HFFc6 (cell line): ENCODE measurements at regions not wholly inside any gene's neighbourhood (a gene's known extent, or its start where the extent isn't known, plus 50 kb on each side); places are given as distances from the start of the nearest gene placed in this dataset.

Source experiments
- DNase-seq: peaks from one replicate; pipeline ENCODE4 v3.0.0-alpha.2; 2018
- H3K27ac Mint-ChIP-seq: 2 replicates; pipeline ENCODE4 v1.8.0; 2020; ENCODE audit warnings: mild to moderate bottlenecking, mixed read lengths
- H3K27me3 Mint-ChIP-seq: 2 replicates; pipeline ENCODE4 v1.8.0; 2021; ENCODE audit warnings: mild to moderate bottlenecking, moderate library complexity, mixed read lengths; ENCODE audit not compliant: insufficient read depth
- H3K36me3 Mint-ChIP-seq: 2 replicates; pipeline ENCODE4 v1.8.0; 2021; ENCODE audit warnings: low read depth, mixed read lengths
- H3K4me1 Mint-ChIP-seq: 2 replicates; pipeline ENCODE4 v1.8.0; 2020; ENCODE audit warnings: low read depth, mixed read lengths
- H3K4me3 Mint-ChIP-seq: 2 replicates; pipeline ENCODE4 v1.8.0; 2020; ENCODE audit warnings: mild to moderate bottlenecking, moderate library complexity, mixed read lengths
- H3K9me3 Mint-ChIP-seq: 2 replicates; pipeline ENCODE4 v1.8.0; 2020; ENCODE audit warnings: mild to moderate bottlenecking, mixed read lengths
- CTCF ChIP-seq: fragments of 200-600 bp; sonication (generic); IDR thresholded peaks from 2 replicates; pipeline ENCODE4 v1.5.0; 2021; ENCODE audit warnings: antibody characterized with exemption, mild to moderate bottlenecking

GRCh38 chr3:74847093-74847492 is 232.6 kb upstream of the CNTN3 start:
- Mint-ChIP-seq H3K36me3 (no peaks in the 10 kb centered on the region), H3K27me3 (peaks cover 3% of the 10 kb centered on the region), H3K9me3 (no peaks in the 10 kb centered on the region; the same call in 1 of the 2 replicates), H3K27ac (no peak overlapping the region), H3K4me3 (no peak overlapping the region), H3K4me1 (no peaks in the 10 kb centered on the region)
- DNase-seq: no peak
- no peak for TF ChIP-seq CTCF

GRCh38 chr3:74845081-74845480 is 230.6 kb upstream of the CNTN3 start:
- H3K36me3 Mint-ChIP-seq: no peaks in the 10 kb centered on the region
- H3K27me3 Mint-ChIP-seq: no peaks in the 10 kb centered on the region; the same call in 1 of the 2 replicates
- H3K9me3 Mint-ChIP-seq: no peaks in the 10 kb centered on the region
- H3K4me1 Mint-ChIP-seq: no peaks in the 10 kb centered on the region
- no peak for TF ChIP-seq CTCF
- DNase-seq: no peak
- no peak overlapping the region for H3K4me3 Mint-ChIP-seq
- H3K27ac Mint-ChIP-seq: no peak overlapping the region

- TF ChIP-seq CTCF: no peak
- Mint-ChIP-seq H3K27me3 (no peaks in the 10 kb centered on the region; the same call in 1 of the 2 replicates), H3K36me3 (no peaks in the 10 kb centered on the region), H3K4me3 (no peak overlapping the region), H3K4me1 (no peaks in the 10 kb centered on the region), H3K9me3 (no peaks in the 10 kb centered on the region), H3K27ac (no peak overlapping the region)
- no peak for DNase-seq
Observed at GRCh38 chr3:74844428-74844827, 230.0 kb upstream of the CNTN3 start.

- H3K27me3 Mint-ChIP-seq: no peaks in the 10 kb centered on the region; the same call in 1 of the 2 replicates
- H3K4me1 Mint-ChIP-seq: no peaks in the 10 kb centered on the region
- H3K9me3 Mint-ChIP-seq: no peaks in the 10 kb centered on the region
- TF ChIP-seq CTCF: no peak
- no peaks in the 10 kb centered on the region for H3K36me3 Mint-ChIP-seq
- H3K4me3 Mint-ChIP-seq: no peak overlapping the region
- DNase-seq: no peak
- H3K27ac Mint-ChIP-seq: no peak overlapping the region
Observed at GRCh38 chr3:74842649-74843048, 228.2 kb upstream of the CNTN3 start.

GRCh38 chr3:74842141-74842540 is 227.7 kb upstream of the CNTN3 start:
- Mint-ChIP-seq H3K27ac (no peak overlapping the region), H3K4me3 (no peak overlapping the region), H3K9me3 (no peaks in the 10 kb centered on the region), H3K4me1 (no peaks in the 10 kb centered on the region), H3K36me3 (no peaks in the 10 kb centered on the region), H3K27me3 (no peaks in the 10 kb centered on the region; the same call in 1 of the 2 replicates)
- no peak for DNase-seq
- TF ChIP-seq CTCF: no peak

- H3K27me3 Mint-ChIP-seq: no peaks in the 10 kb centered on the region; the same call in 1 of the 2 replicates
- H3K27ac Mint-ChIP-seq: no peak overlapping the region
- TF ChIP-seq CTCF: no peak
- no peak for DNase-seq
- H3K4me3 Mint-ChIP-seq: no peak overlapping the region
- H3K9me3 Mint-ChIP-seq: no peaks in the 10 kb centered on the region
- H3K36me3 Mint-ChIP-seq: no peaks in the 10 kb centered on the region
- no peaks in the 10 kb centered on the region for H3K4me1 Mint-ChIP-seq
Observed at GRCh38 chr3:74839566-74839965, 225.1 kb upstream of the CNTN3 start.
